ENCODE measurements at regions not wholly inside any gene's neighbourhood (a gene's known extent, or its start where the extent isn't known, plus 50 kb on each side); places are given as distances from the start of the nearest gene placed in this dataset.

DNA sequence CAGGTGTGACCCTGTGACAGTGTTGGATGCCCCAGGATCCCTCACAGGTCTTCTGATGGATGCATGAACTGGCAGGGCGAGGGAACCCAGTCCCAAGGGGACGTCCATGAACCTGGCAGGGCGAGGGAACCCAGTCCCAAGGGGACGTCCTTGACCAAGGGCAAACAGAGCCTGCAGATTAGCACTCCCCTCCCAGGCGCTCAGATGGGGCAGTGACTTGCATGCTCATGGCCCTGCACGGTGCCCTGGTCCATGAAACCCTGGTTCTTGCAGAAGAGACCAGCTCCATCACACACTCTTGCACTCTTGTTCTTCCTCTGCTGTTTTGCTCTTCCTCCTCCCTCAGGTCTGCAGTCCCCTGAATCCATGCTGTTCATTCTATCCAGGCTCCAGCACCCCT is 192.7 kb downstream of the GALR1 start:
- H3K4me1 ChIP-seq (ENCODE audit: control insufficient read depth in 1 of 2, low read depth in 2 of 2): no peaks in the 10 kb centered on the region
- TF ChIP-seq, protein P1, sequence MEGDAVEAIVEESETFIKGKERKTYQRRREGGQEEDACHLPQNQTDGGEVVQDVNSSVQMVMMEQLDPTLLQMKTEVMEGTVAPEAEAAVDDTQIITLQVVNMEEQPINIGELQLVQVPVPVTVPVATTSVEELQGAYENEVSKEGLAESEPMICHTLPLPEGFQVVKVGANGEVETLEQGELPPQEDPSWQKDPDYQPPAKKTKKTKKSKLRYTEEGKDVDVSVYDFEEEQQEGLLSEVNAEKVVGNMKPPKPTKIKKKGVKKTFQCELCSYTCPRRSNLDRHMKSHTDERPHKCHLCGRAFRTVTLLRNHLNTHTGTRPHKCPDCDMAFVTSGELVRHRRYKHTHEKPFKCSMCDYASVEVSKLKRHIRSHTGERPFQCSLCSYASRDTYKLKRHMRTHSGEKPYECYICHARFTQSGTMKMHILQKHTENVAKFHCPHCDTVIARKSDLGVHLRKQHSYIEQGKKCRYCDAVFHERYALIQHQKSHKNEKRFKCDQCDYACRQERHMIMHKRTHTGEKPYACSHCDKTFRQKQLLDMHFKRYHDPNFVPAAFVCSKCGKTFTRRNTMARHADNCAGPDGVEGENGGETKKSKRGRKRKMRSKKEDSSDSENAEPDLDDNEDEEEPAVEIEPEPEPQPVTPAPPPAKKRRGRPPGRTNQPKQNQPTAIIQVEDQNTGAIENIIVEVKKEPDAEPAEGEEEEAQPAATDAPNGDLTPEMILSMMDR (IDR thresholded peaks at IDR 0.05): no peak
- ATAC-seq (ENCODE audit: insufficient number of reproducible peaks, low FRiP score, low read depth) (no peak), DNase-seq (ENCODE audit: low spot score) (no peak)
- no peak overlapping the region for H3K27ac ChIP-seq
- H3K9me3 ChIP-seq: no peaks in the 10 kb centered on the region
- H3K27me3 ChIP-seq (replicated peaks; ENCODE audit: insufficient read depth): no peaks in the 10 kb centered on the region
- H3K4me3 ChIP-seq: no peak overlapping the region
- no peaks in the 10 kb centered on the region for H3K36me3 ChIP-seq

- Histone ChIP-seq H3K27me3 (replicated peaks; ENCODE audit: insufficient read depth) (no peaks in the 10 kb centered on the region), H3K9me3 (no peaks in the 10 kb centered on the region), H3K27ac (no peak overlapping the region), H3K4me1 (ENCODE audit: control insufficient read depth in 1 of 2, low read depth in 2 of 2) (no peaks in the 10 kb centered on the region), H3K4me3 (no peak overlapping the region), H3K36me3 (no peaks in the 10 kb centered on the region)
- DNase-seq (ENCODE audit: low spot score): no peak
- TF ChIP-seq, protein P1 (IDR thresholded peaks at IDR 0.05): no peak
- ATAC-seq (ENCODE audit: insufficient number of reproducible peaks, low FRiP score, low read depth): no peak
Observed at GRCh38 chr18:77444385-77444784, 194.7 kb downstream of the GALR1 start.

- Histone ChIP-seq H3K4me3 (no peak overlapping the region), H3K27me3 (replicated peaks; ENCODE audit: insufficient read depth) (no peaks in the 10 kb centered on the region), H3K27ac (no peak overlapping the region), H3K4me1 (ENCODE audit: control insufficient read depth in 1 of 2, low read depth in 2 of 2) (no peaks in the 10 kb centered on the region), H3K36me3 (no peaks in the 10 kb centered on the region), H3K9me3 (no peaks in the 10 kb centered on the region)
- DNase-seq (ENCODE audit: low spot score) (no peak), ATAC-seq (ENCODE audit: insufficient number of reproducible peaks, low FRiP score, low read depth) (no peak)
- TF ChIP-seq, protein P1 (IDR thresholded peaks at IDR 0.05): no peak
Observed at GRCh38 chr18:77448046-77448445, 198.4 kb downstream of the GALR1 start.

DNA sequence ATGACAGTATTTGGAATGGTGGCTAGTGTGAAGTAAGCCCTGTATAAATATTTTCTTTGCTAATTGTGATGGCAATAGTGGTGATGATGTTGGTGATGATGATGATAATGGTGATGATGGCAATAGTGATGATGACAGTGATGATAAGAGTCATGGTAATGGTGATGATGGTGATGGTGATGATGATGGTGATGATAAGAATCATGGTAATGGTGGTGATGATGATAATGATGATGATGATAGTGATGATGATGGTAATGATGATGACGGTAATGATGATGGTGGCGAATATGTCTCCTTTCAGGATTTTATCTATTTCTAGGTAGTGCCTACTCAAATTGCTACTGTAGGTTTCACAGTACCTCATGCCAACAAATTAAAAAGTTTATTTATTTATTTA is 205.4 kb downstream of the GALR1 start:
- H3K27ac ChIP-seq: no peak overlapping the region
- DNase-seq (ENCODE audit: low spot score): no peak
- H3K27me3 ChIP-seq (replicated peaks; ENCODE audit: insufficient read depth): no peaks in the 10 kb centered on the region
- no peaks in the 10 kb centered on the region for H3K4me1 ChIP-seq (ENCODE audit: control insufficient read depth in 1 of 2, low read depth in 2 of 2)
- TF ChIP-seq, protein P1 (IDR thresholded peaks at IDR 0.05): no peak
- no peaks in the 10 kb centered on the region for H3K36me3 ChIP-seq
- ATAC-seq (ENCODE audit: insufficient number of reproducible peaks, low FRiP score, low read depth): no peak
- no peak overlapping the region for H3K4me3 ChIP-seq
- H3K9me3 ChIP-seq: no peaks in the 10 kb centered on the region

DNA sequence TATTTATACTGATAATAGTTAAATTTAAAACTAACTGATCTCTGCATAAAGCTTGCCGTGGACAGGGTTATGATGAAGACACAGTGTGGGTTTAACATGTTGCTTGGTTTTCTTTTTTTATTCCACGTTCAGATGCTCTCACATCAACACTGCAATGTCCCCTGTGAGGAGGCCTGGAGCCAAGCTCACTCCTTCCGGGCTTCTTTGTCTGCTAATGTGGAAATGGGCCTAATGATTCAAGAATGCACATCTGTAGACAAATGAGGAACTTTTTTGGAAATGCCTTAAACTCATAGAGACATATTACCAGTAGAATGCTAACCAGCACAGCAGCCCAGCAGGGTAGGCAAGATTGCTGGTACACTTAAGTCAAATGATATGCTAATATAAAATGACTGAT is 208.0 kb downstream of the GALR1 start:
- DNase-seq (ENCODE audit: low spot score) (no peak), ATAC-seq (ENCODE audit: insufficient number of reproducible peaks, low FRiP score, low read depth) (no peak)
- Histone ChIP-seq H3K4me3 (no peak overlapping the region), H3K27ac (no peak overlapping the region), H3K9me3 (no peaks in the 10 kb centered on the region), H3K27me3 (replicated peaks; ENCODE audit: insufficient read depth) (no peaks in the 10 kb centered on the region), H3K36me3 (no peaks in the 10 kb centered on the region), H3K4me1 (ENCODE audit: control insufficient read depth in 1 of 2, low read depth in 2 of 2) (no peaks in the 10 kb centered on the region)
- TF ChIP-seq, protein P1 (IDR thresholded peaks at IDR 0.05): no peak
